Gastroesophageal sphincter (tissue), 4 donors: ENCODE measurements at regions not wholly inside any gene's neighbourhood (a gene's known extent, or its start where the extent isn't known, plus 50 kb on each side); places are given as distances from the start of the nearest gene placed in this dataset.

Experiments
- ATAC-seq: fragments of 150-250 bp; one replicate; pipeline ENCODE4 v1.9.1; 2016; ENCODE audit warnings: mild to moderate bottlenecking, moderate library complexity
- H3K27ac ChIP-seq, 4 donors: fragments of 200-600 bp; sonication (generic) in 3 of 4; 1 replicate in 3 of 4; 2 replicates in 1 of 4; pipeline ENCODE4 v1.5.1; 2016 to 2019
- H3K27me3 ChIP-seq: fragments of 200-600 bp; sonication (generic); one replicate; pipeline ENCODE4 v1.5.1; 2019
- H3K36me3 ChIP-seq, 2 donors: fragments of 200-600 bp; sonication (generic); one replicate each; pipeline ENCODE4 v1.5.1; 2019; ENCODE audit warnings: control low read depth in 1 of 2
- H3K4me1 ChIP-seq, 3 donors: fragments of 200-600 bp; sonication (generic); 1 replicate in 2 of 3; 2 replicates in 1 of 3; pipeline ENCODE4 v1.5.1; 2016 to 2019; ENCODE audit warnings: control low read depth in 2 of 3
- H3K4me3 ChIP-seq, 2 donors: fragments of 200-600 bp; sonication (generic); one replicate each; pipeline ENCODE4 v1.5.1; 2019; ENCODE audit warnings: mild to moderate bottlenecking in 1 of 2, moderate library complexity in 1 of 2
- H3K9me3 ChIP-seq, 3 donors: fragments of 200-600 bp; sonication (generic); one replicate each; pipeline ENCODE4 v1.5.1; 2017 to 2019; ENCODE audit warnings: control low read depth in 2 of 3
- EP300 ChIP-seq: sonication (generic); formaldehyde crosslinking; IDR thresholded peaks from one replicate; pipeline ENCODE4 v1.6.1; 2017; ENCODE audit warnings: antibody characterized with exemption, mild to moderate bottlenecking
- POLR2A ChIP-seq, 2 donors: fragments of 450-650 bp; IDR thresholded peaks; one replicate each; pipeline ENCODE4 v1.6.1; 2017; ENCODE audit warnings: antibody characterized with exemption in 2 of 2, mild to moderate bottlenecking in 2 of 2, moderate library complexity in 1 of 2
- POLR2AphosphoS5 ChIP-seq: sonication (generic); formaldehyde crosslinking; IDR thresholded peaks from one replicate; pipeline ENCODE4 v1.6.1; 2017; ENCODE audit warnings: antibody characterized with exemption
- WGBS, 2 donors: methylation state at CpG; one replicate each; pipeline ENCODE4 v1.1.5; 2018; ENCODE audit warnings: low coverage in 1 of 2; 5-methylcytosine and 5-hydroxymethylcytosine counted together
- TF ChIP-seq, protein P1 (sequence below), 4 experiments: fragments of 200-600 bp in 2 of 4; fragments of 450-650 bp in 2 of 4; sonication (generic) in 1 of 4; IDR thresholded peaks; one replicate each; pipeline ENCODE4 v1.5.1; 2017 to 2019; ENCODE audit warnings: antibody characterized with exemption in 4 of 4, mild to moderate bottlenecking in 2 of 4, moderate library complexity in 2 of 4

DNA sequence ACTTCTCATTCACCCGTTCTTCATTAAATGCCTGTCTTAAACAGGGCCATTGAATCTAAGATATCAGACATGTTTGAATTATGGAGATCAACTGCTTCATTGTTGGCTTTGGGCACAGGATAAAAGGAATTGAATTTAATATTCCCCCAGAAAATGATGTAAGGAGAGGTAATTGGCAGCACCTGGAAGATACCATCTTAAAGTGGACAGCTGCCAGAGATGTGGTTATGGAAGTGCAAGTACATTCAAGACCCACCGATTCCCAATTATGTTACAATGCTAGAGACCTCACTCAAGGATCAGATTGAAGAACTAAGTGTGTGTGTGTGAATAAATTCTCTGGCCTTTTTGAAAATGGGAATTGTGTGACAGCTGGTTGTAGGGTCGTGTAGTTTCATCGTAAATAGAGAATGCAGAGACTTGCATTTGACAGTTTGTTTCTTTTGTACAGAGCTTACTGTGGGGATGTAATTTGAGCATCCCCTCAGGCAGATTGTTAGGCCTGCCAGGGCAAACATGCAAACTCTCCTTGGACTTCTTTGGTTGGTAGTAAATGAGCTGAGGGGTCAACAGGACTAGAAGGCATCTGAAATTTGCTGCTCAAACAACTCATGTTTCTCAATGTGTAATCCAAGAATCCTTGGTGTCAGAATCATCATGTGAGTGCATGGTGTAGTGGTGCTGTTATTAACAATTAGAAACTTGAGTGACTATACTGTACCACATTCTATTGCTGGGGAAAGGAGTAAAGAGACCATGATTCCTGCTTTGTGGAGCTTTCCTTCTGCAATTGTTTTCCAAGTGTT lies 359.2 kb upstream of the THRB start:
- ATAC-seq, result no peak
- Histone ChIP-seq H3K27ac (no peak overlapping the region), H3K4me1 (no peaks in the 10 kb centered on the region), H3K36me3 (no peaks in the 10 kb centered on the region), H3K9me3 (no peaks in the 10 kb centered on the region), H3K4me3 (no peak overlapping the region), H3K27me3 (no peaks in the 10 kb centered on the region)
- 67% methylated on average over 4 of the region's 4 CpGs for WGBS, 2 donors
- TF ChIP-seq EP300 (no peak), POLR2AphosphoS5 (no peak), POLR2A (IDR thresholded peaks at IDR 0.05) (no peak)
- TF ChIP-seq, protein P1, sequence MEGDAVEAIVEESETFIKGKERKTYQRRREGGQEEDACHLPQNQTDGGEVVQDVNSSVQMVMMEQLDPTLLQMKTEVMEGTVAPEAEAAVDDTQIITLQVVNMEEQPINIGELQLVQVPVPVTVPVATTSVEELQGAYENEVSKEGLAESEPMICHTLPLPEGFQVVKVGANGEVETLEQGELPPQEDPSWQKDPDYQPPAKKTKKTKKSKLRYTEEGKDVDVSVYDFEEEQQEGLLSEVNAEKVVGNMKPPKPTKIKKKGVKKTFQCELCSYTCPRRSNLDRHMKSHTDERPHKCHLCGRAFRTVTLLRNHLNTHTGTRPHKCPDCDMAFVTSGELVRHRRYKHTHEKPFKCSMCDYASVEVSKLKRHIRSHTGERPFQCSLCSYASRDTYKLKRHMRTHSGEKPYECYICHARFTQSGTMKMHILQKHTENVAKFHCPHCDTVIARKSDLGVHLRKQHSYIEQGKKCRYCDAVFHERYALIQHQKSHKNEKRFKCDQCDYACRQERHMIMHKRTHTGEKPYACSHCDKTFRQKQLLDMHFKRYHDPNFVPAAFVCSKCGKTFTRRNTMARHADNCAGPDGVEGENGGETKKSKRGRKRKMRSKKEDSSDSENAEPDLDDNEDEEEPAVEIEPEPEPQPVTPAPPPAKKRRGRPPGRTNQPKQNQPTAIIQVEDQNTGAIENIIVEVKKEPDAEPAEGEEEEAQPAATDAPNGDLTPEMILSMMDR (IDR thresholded peaks at IDR 0.05), result no peak

DNA sequence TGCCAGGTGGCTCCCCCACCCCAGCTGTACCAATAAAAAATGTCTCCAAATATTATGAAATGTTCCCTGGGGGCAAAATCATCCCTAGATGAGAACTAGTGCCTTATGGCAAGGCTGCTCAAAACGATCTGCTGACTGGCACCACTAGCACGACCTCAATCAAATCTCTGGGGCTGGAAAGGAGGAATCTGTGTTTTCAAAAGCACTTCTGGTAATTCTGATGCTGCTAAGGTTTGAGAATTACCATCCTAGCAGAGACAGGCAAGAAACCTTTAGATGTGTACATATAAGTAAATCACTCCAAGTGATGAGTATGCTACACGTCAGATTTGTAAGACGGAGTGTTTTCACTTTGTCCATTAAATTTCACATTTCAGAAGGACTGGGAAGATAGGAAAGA lies 360.1 kb upstream of the THRB start:
- Histone ChIP-seq H3K27me3 (no peaks in the 10 kb centered on the region), H3K36me3 (no peaks in the 10 kb centered on the region), H3K4me1 (no peaks in the 10 kb centered on the region), H3K27ac (no peak overlapping the region), H3K4me3 (no peak overlapping the region), H3K9me3 (no peaks in the 10 kb centered on the region)
- TF ChIP-seq POLR2AphosphoS5 (no peak), EP300 (no peak)
- TF ChIP-seq, protein P1 (IDR thresholded peaks at IDR 0.05), result no peak
- no peak for ATAC-seq
- 88% methylated on average over 2 to 4 of the region's 4 CpGs for WGBS, 2 donors

DNA sequence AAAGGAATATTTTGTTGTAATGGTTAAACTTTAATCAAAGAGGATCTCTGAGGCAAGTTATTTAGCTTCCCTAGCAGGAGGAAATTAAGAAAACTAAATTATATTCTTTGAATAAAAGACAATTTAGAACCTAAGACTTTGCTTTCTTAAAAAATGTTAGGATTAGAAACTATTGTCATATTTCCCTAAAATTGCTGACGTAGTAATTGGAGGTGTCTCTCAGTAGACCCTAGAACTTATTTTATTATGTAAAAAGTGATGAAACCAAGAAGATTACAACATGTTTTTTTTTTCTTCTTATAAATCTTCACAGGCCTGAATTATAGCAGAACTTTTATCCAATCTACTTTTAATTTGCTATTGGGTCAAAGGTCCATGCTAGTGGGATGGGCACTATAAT lies 363.3 kb upstream of the THRB start:
- whole genome bisulfite sequencing, 2 donors, result 73 to 95% methylated on average over 1 of the region's 1 CpG
- H3K4me1 ChIP-seq, result no peaks in the 10 kb centered on the region
- H3K27ac ChIP-seq, result no peak overlapping the region
- TF ChIP-seq POLR2A (IDR thresholded peaks at IDR 0.05) (no peak), EP300 (no peak), POLR2AphosphoS5 (no peak)
- TF ChIP-seq, protein P1 (IDR thresholded peaks at IDR 0.05), result no peak
- no peaks in the 10 kb centered on the region for H3K9me3 ChIP-seq
- no peak for ATAC-seq
- no peaks in the 10 kb centered on the region for H3K36me3 ChIP-seq
- no peaks in the 10 kb centered on the region for H3K27me3 ChIP-seq
- H3K4me3 ChIP-seq, result no peak overlapping the region

DNA sequence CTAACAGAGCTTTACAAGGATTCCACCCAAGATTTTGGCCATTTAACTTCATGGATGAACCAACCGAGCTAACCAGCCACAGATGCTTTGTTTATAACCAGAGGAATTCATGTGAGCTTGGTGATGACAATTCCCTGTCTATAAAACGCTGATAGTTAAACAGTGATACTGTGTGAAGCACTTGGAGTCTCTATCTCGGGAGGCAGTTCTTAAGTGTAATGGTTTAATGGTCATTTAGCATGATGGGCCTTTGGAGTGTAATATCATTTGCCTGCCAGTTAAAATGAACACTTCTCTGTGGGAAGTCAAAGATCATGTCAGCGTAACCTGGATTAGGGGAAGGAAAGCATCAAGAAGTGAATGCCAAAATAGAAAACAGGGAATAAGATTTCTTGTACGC lies 368.6 kb upstream of the THRB start:
- Histone ChIP-seq H3K4me3 (no peak overlapping the region), H3K9me3 (no peaks in the 10 kb centered on the region), H3K27me3 (no peaks in the 10 kb centered on the region), H3K4me1 (peaks cover 0 to 6% (median 0%) of the 10 kb centered on the region in 3 donors), H3K27ac (no peak overlapping the region), H3K36me3 (no peaks in the 10 kb centered on the region)
- TF ChIP-seq EP300, result no peak
- no peak for TF ChIP-seq POLR2AphosphoS5
- TF ChIP-seq, protein P1 (IDR thresholded peaks at IDR 0.05), result no peak
- no peak for TF ChIP-seq POLR2A (IDR thresholded peaks at IDR 0.05)
- ATAC-seq, result no peak
- whole genome bisulfite sequencing, 2 donors, result 73 to 88% methylated on average over 4 to 5 of the region's 5 CpGs

DNA sequence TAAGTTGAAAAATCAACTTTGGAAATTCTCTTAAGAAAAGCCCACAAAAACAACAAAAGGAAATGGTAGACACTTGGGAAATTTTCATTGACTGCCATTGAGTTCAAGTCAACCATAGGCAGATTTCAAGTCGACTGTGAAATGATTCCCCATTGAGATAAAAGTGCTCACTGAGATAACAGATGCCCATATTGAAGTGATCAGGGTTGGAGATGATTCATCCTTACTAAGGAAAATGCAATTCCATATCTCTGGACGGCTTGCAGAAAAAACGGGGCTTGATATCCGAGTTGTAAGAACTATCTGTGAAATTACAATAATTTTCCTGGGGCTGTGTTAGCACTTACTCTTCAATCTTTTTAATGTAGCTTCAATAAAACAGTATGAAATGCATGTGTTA lies 373.1 kb upstream of the THRB start:
- Histone ChIP-seq H3K27me3 (no peaks in the 10 kb centered on the region), H3K36me3 (no peaks in the 10 kb centered on the region), H3K9me3 (no peaks in the 10 kb centered on the region), H3K4me3 (no peak overlapping the region), H3K27ac (no peak overlapping the region), H3K4me1 (peaks cover 0 to 6% (median 0%) of the 10 kb centered on the region in 3 donors)
- no peak for ATAC-seq
- TF ChIP-seq, protein P1 (IDR thresholded peaks at IDR 0.05), result no peak
- TF ChIP-seq POLR2A (IDR thresholded peaks at IDR 0.05), result no peak
- no peak for TF ChIP-seq POLR2AphosphoS5
- TF ChIP-seq EP300, result no peak
- 73 to 82% methylated on average over 4 of the region's 4 CpGs for WGBS, 2 donors
